GM04504 (cell line): ENCODE measurements at regions not wholly inside any gene's neighbourhood (a gene's known extent, or its start where the extent isn't known, plus 50 kb on each side); places are given as distances from the start of the nearest gene placed in this dataset.
"Not testable (repeated sequence)": the region's sequence is repeated elsewhere in the genome, so short reads cannot be mapped to it uniquely, and the experiment has no call there.

Source experiments
- DNase-seq: peaks from one replicate; pipeline ENCODE4 v3.0.0-alpha.2; 2012; ENCODE audit warnings: low read depth

DNA sequence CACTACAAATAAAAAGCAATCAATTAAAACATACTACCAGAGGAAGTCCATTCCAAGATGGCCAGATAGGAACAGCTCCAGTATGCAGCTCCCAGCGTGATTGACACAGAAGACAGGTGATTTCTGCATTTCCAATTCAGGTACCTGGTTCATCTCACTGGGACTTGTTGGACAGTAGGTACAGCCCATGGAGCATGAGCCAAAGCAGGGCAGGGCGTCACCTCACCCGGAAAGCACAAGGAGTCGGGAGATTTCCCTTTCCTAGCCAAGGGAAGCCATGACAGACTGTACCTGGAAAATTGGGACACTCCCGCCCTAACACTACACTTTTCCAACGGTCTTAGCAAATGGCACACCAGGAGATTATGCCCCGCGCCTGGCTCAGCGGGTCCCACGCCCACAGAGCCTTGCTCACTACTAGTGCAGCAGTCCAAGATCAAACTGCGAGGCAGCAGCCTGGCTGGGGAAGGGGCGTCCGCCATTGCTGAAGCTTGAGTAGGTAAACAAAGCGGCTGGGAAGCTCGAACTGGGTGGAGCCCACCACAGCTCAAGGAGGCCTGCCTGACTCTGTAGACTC is 106.0 kb downstream of the BUD13 start:
- DNase-seq = not testable (repeated sequence)

DNA sequence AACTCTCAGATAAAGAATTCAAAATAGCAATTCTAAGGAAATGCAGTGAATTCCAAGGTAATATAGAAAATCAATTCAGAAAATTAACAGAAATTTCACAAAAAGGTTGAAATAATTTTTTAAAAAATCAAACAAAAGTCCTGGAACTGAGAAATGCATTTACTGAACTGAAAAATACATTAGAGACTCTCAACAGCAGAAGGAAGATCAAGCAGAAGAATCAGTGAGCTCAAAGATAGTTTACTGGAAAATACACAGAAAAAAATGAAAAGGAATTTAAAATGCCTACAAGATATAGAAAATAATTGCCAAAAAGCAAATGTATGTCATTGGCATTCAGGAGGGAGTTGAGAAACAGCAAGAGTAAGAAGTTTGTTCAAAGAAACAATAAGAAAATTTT is 107.3 kb downstream of the BUD13 start:
- DNase-seq = no peak

- no peak for DNase-seq
Measured at GRCh38 chr11:116661056-116661455, 111.7 kb downstream of the BUD13 start.

GRCh38 chr11:116660011-116660410 is 112.8 kb downstream of the BUD13 start:
- DNase-seq = no peak

DNA sequence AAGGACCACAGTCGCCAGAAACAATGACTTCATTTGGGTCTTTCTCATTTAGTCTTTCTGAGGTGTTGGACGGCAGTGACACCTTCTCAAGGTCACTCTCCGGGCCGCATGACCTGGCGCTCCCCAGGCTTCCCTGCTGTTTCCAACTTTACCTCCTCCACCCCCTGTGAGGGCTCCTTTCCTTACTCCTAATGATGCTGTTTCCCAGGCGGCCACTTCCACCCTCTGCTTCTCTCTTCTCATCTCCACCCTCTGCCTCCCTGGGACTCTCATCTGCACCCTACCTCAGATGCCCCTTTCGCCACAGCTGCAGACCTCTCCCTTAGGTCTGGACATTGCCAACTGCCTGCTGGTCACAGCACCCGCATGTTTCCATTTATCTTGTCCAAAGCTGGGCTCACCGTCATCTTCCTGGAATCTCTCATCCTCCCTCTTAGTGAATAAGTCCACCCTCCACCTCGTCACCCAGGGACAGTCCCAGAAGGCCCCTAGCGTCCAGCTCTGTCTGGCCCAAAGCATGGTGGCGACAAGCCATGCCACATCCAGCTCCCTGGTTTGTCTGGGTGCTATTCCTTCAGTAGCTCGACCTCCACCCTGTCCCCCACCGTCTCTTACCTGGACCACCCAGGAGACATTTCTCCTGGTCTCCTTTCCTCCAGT is 113.8 kb downstream of the BUD13 start:
- no peak for DNase-seq

- no peak for DNase-seq
Measured at GRCh38 chr11:116657842-116658825, 114.7 kb downstream of the BUD13 start.

- no peak for DNase-seq
Measured at GRCh38 chr11:116656011-116656410, 116.8 kb downstream of the BUD13 start.

GRCh38 chr11:116654526-116654925 is 118.3 kb downstream of the BUD13 start:
- no peak for DNase-seq

DNA sequence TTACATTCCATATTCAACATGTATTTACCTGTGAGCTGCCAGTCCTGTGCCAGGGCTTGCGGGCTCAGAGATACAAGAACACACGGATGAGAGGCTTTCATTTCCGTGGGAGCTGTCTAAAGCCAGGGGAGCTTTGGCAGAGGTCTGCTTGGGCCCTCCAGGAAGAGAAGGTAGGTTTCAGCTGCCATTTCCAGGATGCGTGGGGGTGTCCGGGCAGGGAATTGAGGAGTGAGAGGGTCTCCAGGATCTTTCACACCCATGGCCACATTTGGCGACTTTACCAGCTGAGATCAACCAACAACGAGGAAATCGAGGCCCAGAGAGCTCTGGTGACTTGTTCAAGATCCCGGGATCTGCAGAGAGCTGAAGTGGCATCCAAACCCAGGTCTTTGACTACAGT is 119.6 kb downstream of the BUD13 start:
- no peak for DNase-seq

- DNase-seq = no peak
Measured at GRCh38 chr11:116651737-116652237, 121.0 kb downstream of the BUD13 start.

DNA sequence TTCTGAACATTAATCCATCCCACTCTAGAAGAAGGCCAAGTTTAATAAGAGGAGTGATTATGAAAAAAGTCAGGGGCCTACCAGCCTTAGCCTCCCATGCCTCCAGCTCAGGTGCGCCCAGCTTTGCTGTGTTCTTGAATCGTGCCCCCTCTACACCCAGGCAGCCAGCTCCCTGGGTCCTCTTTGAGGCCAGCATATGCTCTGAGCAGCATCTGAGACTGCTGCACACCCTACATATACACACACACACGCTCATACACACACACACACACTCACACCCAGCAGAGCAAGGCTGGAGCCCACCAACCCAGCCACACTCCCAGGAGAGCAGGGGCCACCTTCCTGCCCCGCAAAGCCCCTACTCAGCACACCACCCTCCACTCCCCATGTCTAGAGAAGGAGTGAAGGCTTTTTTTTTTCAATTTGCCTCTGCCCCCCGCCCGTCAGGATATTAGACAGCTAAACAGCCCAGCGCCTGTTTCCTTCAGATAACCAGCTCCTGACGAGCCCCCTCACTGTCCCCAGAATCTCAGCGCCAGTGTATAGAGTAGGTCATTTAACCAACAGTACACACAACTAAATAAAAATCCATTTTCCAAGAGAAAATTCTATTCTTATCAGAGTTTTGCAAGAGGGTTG is 121.6 kb downstream of the BUD13 start:
- no peak for DNase-seq

DNA sequence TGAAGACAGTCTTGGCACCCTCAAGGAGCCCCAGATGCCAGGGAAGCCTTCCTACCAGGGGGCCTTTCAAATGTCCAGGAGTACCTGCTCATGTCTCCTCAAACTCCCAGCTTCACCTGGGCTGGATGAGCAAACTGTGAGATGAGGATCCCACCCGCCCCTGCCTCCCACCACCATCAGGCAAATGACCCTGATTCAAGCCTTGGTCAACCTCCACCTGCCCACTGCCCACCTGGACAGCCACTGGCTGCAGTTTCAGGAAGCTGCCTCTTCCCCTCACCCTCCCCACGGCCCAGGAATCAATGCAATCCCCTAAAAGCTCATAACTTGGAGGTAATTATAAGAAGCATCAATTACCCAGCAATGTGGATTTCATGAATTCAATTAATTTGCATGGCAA is 122.7 kb downstream of the BUD13 start:
- no peak for DNase-seq

- DNase-seq = no peak
Measured at GRCh38 chr11:116649268-116649667, 123.5 kb downstream of the BUD13 start.

DNA sequence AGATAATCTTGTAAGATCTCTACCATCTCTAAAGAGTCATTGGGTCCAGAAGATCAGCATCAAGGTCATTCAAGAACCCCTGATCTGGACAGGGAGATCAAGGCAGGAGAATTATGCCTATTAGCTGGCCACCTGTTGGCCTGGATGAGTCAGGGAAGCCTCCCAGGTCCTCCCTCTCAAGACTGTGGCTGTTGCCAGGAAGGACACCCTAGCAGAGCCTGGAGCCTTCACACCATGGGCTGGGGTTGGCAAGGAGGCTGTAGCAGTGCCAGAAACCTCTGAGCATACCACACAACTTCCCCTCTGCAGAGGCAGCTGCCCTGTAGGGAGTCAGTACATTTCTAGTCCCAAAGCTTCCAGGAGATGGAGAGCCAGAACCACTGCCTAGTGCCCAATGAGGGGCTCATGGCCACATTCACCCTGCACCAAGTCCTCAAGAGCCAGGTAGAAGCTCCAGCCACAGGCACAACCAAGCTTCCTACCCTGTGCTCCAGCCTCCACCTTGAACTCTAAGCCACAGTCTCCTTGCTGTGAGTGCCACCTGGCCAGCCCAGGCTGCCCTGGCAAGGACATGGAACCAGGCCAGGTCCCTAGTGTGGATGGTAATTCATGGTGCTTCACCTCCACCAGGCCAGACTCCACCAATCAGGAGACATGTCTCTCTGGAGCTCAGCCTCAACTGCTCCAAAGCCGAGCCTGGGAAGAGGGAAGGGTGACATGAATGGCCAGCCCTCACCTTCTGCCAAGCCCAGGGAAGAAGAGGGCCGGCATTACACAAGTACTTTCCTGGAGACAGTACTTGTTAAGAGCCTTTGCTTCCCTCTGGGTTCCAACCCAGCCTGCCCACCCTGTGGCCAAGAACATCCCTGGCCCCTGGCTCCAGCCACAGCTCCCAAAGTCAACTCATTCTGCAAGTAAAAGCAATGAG is 124.3 kb downstream of the BUD13 start:
- DNase-seq = no peak

- no peak for DNase-seq
Measured at GRCh38 chr11:116647305-116648080, 125.3 kb downstream of the BUD13 start.

GRCh38 chr11:116646191-116646590 is 126.6 kb downstream of the BUD13 start:
- no peak for DNase-seq

DNA sequence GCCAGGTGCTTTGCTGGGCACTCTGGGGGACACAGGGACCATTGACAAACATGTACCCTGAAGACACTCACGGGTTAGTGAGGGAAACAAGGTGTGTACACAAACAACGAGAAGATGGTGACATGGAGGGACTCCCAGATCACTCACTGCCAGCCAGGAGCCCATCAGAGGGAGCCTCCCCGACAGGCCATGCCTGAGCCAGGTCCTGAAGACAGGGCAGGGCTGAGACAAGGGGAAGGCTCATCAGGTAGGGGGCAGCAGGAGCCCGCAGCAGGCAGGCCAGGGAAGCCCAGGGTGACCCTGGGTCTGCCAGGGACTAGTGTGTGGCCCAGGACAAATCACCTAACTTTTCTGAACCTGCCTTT is 127.9 kb downstream of the BUD13 start:
- DNase-seq = no peak

GRCh38 chr11:116644201-116644940 is 128.4 kb downstream of the BUD13 start:
- DNase-seq = no peak

DNA sequence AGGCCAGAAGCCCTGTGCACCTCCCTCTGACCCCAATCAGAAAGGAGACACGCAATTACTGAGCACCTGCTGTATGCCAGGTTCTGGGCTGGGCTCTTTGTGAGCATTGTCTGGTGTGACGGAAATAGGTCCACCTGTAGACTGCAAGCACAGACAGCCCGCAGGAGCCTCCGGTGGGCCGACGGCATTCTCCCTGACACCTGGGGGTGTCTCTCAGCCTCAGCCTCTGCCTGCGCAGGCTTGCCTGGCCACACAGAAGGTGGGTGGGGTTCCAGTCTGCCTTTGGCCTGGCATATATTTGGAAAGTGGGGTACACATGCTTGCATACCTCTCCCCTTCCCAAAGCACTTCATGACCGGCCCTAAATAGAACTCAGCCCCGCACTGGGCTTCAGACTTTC is 129.3 kb downstream of the BUD13 start:
- no peak for DNase-seq

- DNase-seq = no peak
Measured at GRCh38 chr11:116642902-116643301, 129.9 kb downstream of the BUD13 start.
